HG03064 (cell line): ENCODE measurements at regions not wholly inside any gene's neighbourhood (a gene's known extent, or its start where the extent isn't known, plus 50 kb on each side); places are given as distances from the start of the nearest gene placed in this dataset.

ENCODE experiments used
- ATAC-seq: cut with Tn5 transposase; IDR thresholded peaks from one replicate; pipeline ENCODE4 v1.9.1; 2021; ENCODE audit warnings: low read depth; ENCODE audit not compliant: unreplicated experiment

DNA sequence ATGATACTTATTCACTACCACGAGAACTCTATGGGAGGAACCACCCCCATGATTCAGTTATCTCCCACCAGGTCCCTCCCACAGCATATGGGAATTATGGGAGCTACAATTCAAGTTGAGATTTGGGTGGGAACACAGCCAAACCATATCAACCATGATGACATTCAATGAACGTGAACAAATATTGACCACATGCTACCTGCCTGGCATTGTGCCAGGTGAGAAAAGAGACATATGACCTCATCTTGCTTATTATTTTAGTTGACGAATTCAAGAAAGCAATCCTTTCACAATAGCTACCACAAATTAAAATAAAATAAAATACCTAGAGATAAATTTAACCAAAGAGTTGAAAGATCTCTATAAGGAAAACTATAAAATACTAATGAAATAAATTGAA, 286.5 kb upstream of the CRIM1 start:
- no peak for ATAC-seq

DNA sequence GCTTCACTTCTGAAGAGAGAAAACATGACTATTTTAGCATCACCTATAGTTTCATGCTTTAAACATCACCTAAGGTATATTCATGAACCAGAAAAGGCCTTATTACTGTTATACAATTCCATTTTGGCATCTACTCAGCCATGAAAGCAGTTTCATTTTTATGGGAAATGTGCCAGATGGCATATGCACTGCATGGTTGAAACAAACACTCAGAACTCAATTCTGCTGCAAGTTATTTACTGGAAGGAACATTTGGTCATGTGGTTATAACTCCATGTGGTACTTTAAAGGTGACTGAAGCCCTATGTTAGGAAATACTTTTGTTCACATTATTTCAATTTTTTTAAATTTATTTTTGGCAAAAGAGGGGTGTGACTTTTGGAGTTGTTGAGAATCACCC, 287.5 kb upstream of the CRIM1 start:
- ATAC-seq: no peak

GRCh38 chr2:36060133-36060532, 295.4 kb upstream of the CRIM1 start:
- peak; percentile 22 for ATAC-seq

- peak; percentile 100 for ATAC-seq
Observed at GRCh38 chr2:36059691-36060090, 295.9 kb upstream of the CRIM1 start.

GRCh38 chr2:36058953-36059352, 296.6 kb upstream of the CRIM1 start:
- ATAC-seq: no peak

DNA sequence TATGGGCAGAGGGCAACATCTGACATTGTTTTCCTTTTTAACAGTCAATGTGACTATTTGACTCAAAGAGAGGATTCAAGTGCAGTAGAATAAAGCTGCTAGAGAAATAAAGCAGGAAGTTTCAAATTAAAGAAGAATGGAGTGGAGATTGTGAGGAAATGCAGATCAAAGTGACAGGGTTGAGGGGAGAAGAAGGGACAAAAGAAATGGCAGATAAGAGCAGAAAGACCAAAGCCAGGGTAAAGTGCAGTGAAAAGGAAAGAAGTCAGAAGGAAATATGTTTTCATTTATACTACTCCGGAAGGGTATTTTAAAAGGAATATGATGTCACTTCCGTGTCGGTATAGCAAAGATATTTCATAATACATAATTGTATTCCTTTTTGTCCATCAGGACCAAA, 297.5 kb upstream of the CRIM1 start:
- ATAC-seq: no peak

DNA sequence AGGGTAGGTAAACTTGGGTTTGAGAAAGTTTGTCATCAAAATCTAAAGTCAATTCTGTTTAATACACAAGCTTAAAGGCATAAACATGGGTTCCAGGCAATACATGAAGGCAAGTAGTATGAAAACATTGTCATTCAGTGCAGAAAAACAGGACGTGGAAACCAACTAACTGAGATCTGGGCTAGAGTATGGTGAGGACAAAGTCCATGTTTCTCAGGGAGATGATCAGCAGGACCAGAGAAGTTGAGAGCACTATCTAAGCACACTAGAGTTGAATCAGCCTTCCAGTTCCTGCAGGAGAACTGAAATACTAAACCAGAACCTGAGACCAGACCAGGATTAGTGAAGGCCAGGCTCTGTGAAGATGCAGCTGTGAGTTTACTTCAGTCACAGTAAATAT, 302.8 kb upstream of the CRIM1 start:
- ATAC-seq: no peak

GRCh38 chr2:36044411-36044810, 311.2 kb upstream of the CRIM1 start:
- ATAC-seq: no peak

DNA sequence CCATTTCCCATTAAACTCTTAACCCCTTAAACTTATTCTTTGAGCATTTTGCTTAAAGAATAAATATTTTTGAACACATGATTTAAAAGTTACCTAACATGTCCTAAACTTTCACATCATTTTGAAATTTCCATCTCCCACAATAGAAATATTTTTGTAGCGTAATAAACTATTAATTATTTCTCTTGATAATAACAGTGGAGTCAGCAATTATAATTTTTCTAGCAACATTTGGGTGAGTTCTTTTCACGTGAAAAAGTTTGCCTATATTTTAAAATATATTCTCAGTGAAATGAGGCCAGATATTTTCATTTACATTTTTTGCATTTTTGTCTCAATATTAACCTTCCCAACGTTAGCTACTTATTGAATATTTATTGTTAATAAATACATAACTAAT, 320.4 kb upstream of the CRIM1 start:
- ATAC-seq: no peak

- no peak for ATAC-seq
Observed at GRCh38 chr2:36032046-36032445, 323.5 kb upstream of the CRIM1 start.

- no peak for ATAC-seq
Observed at GRCh38 chr2:36031471-36031870, 324.1 kb upstream of the CRIM1 start.

- ATAC-seq: no peak
Observed at GRCh38 chr2:36027616-36028015, 328.0 kb upstream of the CRIM1 start.

DNA sequence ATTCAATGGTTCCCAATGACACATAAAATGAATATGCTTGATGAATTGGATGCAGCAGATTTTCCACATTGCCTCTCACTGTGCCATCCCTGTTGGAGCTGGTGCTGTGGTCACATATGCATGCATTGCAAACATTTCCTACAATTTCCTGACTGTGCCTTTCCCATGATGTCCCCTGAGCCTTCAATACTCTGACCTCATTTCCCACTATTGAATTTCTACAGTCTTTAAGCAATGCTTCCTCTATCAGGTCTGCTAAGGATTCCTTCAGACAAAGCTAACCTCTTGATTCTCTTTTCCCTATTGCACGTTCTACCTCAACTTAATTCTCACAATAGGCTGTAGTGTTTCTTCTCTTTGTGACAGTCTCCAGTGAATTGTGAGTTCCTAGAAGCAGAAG, 342.5 kb upstream of the CRIM1 start:
- no peak for ATAC-seq

- ATAC-seq: no peak
Observed at GRCh38 chr2:36006444-36006843, 349.1 kb upstream of the CRIM1 start.

DNA sequence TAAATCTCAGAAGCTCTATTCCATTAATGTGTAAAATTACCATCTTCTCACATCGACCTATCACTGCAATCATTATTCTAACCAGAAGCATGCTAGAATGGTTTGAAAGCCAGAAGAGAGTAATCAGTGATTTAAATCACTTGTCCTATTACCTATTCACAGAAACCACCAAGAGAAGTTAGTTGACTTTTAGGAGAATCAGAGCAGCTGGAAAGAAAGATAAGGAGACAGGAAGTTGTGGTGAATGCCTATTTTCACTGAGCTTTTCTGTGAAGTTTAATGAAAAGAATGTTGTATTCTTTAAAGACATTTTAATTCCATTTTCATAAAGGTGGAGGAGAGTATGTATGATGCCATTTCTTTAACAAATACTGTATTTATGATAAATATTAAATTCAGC, 352.6 kb upstream of the CRIM1 start:
- no peak for ATAC-seq

DNA sequence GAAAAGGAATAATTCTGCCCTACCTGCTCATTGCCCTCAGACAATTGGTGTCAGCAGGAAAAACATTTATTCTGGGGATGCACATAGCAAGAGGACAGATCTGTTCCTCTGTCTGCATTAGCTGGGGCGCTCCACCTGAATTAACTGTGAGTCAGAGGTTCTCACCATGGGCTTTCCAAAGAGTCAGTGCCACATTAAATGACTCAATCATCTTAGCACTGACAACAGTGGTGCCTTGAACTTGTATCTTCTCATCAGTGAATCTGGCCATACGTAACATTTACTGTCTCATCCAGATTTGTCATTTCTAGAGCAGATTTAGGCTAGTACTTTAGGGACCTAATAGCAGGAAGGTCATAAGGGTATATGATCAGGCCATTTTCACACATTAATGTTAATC, 358.1 kb upstream of the CRIM1 start:
- ATAC-seq: no peak

GRCh38 chr2:35989503-35989902, 366.1 kb upstream of the CRIM1 start:
- no peak for ATAC-seq

GRCh38 chr2:35989040-35989439, 366.5 kb upstream of the CRIM1 start:
- ATAC-seq: no peak

DNA sequence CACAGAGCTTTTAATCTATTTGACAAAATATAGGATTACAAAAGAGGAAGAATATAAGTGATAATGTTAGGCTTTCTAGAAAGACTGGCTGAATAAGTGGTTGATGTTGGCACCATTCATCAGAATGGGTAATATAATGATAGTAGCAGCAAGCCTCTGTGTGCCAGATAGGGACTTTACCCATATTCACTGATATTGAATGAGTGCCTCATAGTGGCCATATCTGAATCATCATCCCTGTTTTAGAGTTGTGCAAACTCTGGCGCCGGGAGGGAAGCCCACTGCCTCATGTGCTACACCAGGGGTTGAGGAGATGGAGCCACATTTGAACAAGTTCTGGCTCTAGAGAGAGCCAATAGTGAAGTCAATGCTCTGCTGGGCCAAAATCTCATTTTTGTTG, 368.7 kb upstream of the CRIM1 start:
- ATAC-seq: no peak

- peak; percentile 98 for ATAC-seq
Observed at GRCh38 chr2:35978218-35978617, 377.4 kb upstream of the CRIM1 start.

- ATAC-seq: no peak
Observed at GRCh38 chr2:35976611-35977010, 379.0 kb upstream of the CRIM1 start.

DNA sequence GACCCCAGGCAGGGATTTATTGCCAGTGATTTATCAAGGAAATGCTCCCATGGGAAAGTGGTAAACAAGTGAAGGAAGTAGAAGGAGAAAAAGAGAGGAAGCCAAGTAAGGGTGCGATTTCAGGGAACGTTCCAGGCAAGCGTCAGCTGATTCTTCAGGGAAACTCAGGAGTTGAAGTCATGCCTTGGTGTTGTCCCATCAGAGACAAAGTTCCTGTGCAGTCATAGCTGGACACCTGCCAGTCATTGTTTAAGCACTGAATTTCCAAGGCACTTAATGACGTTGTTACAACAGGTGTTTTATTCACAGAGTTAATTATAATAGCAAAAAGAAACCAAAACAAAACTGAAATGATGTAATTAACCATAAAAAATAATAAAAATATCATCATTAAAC, 381.8 kb upstream of the CRIM1 start:
- ATAC-seq: no peak

DNA sequence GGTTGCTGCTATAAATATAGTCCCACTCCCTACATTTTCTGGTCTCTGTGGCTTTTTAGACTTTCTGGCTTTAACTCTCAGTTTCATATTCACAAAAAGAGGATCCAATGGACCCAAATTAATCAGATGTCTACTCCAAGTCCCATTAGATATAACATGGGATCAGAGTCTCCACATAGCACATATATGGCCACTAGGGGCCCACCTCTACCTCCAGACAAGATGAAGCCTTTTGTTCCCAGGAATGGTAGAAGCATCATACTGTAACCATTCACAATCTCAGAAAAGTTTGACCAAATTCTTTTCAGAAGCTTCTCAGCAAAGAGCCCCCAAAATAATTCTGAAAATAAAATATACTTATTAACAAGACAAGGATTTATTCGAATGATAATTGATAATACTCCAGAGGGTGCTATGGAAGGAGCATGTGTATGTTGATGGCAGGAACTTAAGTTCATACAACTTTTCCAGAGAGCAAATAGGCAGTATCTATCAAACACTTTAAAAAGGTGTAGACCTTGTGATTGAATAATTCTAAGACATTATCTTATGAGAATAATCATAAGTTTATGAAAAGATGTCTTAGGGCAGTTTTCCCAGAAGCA, 382.3 kb upstream of the CRIM1 start:
- peak; percentile 70 for ATAC-seq
